HCT116 (cell line): ENCODE measurements at regions not wholly inside any gene's neighbourhood (a gene's known extent, or its start where the extent isn't known, plus 50 kb on each side); places are given as distances from the start of the nearest gene placed in this dataset.

Source experiments
- ATAC-seq: fragments of 200-7000 bp; cut with Tn5 transposase; 2 replicates; pipeline ENCODE4 v1.9.1; 2020; ENCODE audit warnings: mild to moderate bottlenecking, moderate library complexity
- BruUV-seq: library from RNA; stranded (reverse); fragments of 400-500 nt; replicated peaks from 2 replicates; lab custom pipeline; 2021; lab: Mats Ljungman, UMichigan
- CTCF ChIA-PET: fragments of 300-600 bp; sonication (Branson Sonifier 250); formaldehyde crosslinking; loops from one replicate; lab custom pipeline; 2021; ENCODE audit warnings: antibody characterized with exemption; lab: Charles Lee
- POLR2A ChIA-PET: fragments of 300-600, 350-600 bp; sonication (Branson Sonifier 250); formaldehyde crosslinking; loops from one replicate; lab custom pipeline; 2021; ENCODE audit warnings: antibody characterized with exemption; lab: Charles Lee
- RAD21 ChIA-PET, 2 experiments: fragments of 300-600 bp; sonication (Branson Sonifier 250); formaldehyde crosslinking; loops; one replicate each; lab custom pipeline; 2023; ENCODE audit warnings: low total read pairs in 2 of 2; ENCODE audit not compliant: uncharacterized antibody in 2 of 2, unreplicated experiment in 2 of 2, low non-redundant PET in 1 of 2; lab: Charles Lee
- DNase-seq: peaks from one replicate; pipeline ENCODE4 v3.0.0-alpha.2; 2010; ENCODE audit warnings: low read depth, low spot score
- H2AFZ ChIP-seq: fragments of 200-600 bp; shearing (Covaris generic), sonication (generic); 2 replicates; pipeline ENCODE4 v1.6.1; 2017; ENCODE audit warnings: low read depth, mixed run types, mixed read lengths, antibody characterized with exemption, low read length; ENCODE audit not compliant: poor library complexity, severe bottlenecking
- H3K27ac ChIP-seq: 2 replicates; pipeline ENCODE4 v1.5.1; 2012; ENCODE audit warnings: low read depth, low read length
- H3K27me3 ChIP-seq: fragments of 200-600 bp; sonication (generic); 2 replicates; pipeline ENCODE4 v1.6.1; 2016; ENCODE audit warnings: mixed run types, low read length, mixed read lengths; ENCODE audit not compliant: insufficient read depth
- H3K36me3 ChIP-seq, 2 experiments: fragments of 200-500 bp in 1 of 2; fragments of 200-600 bp in 1 of 2; sonication (Bioruptor generic) in 1 of 2; sonication (generic) in 1 of 2; 2 replicates each; pipeline versions ENCODE4 v1.5.1 to v1.6.1; 2014 to 2016; ENCODE audit warnings: low read length in 2 of 2, inconsistent platforms in 1 of 2, mixed read lengths in 1 of 2, mixed run types in 1 of 2; ENCODE audit not compliant: insufficient read depth in 2 of 2, control insufficient read depth in 1 of 2
- H3K4me1 ChIP-seq, 2 experiments: fragments of 200-600 bp in 1 of 2; sonication (generic) in 1 of 2; 2 replicates each; pipeline versions ENCODE4 v1.5.1 to v1.6.1; 2012 to 2017; ENCODE audit warnings: low read length in 2 of 2, inconsistent platforms in 1 of 2, mild to moderate bottlenecking in 1 of 2, mixed read lengths in 1 of 2, mixed run types in 1 of 2, moderate library complexity in 1 of 2; ENCODE audit not compliant: insufficient read depth in 2 of 2, control insufficient read depth in 1 of 2
- H3K4me2 ChIP-seq: fragments of 200-600 bp; sonication (generic); 2 replicates; pipeline ENCODE4 v1.6.1; 2017; ENCODE audit warnings: mixed run types, low read length, mixed read lengths
- H3K4me3 ChIP-seq, 2 experiments: fragments of 200-600 bp in 1 of 2; sonication (generic) in 1 of 2; replicated peaks in 1 of 2; 2 replicates each; pipeline ENCODE4 v1.5.1; 2011 to 2016; ENCODE audit warnings: low read length in 2 of 2, control low read depth in 1 of 2, low read depth in 1 of 2, mild to moderate bottlenecking in 1 of 2, mixed read lengths in 1 of 2, mixed run types in 1 of 2
- H3K79me2 ChIP-seq: fragments of 200-600 bp; sonication (generic); 2 replicates; pipeline ENCODE4 v1.6.1; 2017; ENCODE audit warnings: mild to moderate bottlenecking, mixed run types, low read length, moderate library complexity, mixed read lengths; ENCODE audit not compliant: insufficient read depth
- H3K9ac ChIP-seq: fragments of 200-600 bp; sonication (generic); 2 replicates; pipeline ENCODE4 v1.6.1; 2016; ENCODE audit warnings: low read length, mixed read lengths
- H3K9me2 ChIP-seq: fragments of 200-600 bp; sonication (generic), shearing (Covaris generic); 2 replicates; pipeline ENCODE4 v1.6.1; 2017; ENCODE audit warnings: mixed run types, mild to moderate bottlenecking, moderate library complexity; ENCODE audit not compliant: insufficient read depth
- H3K9me3 ChIP-seq, 2 experiments: fragments of 200-500 bp in 1 of 2; fragments of 200-600 bp in 1 of 2; sonication (Bioruptor generic) in 1 of 2; sonication (generic) in 1 of 2; 2 replicates each; pipeline ENCODE4 v1.6.1; 2014 to 2017; ENCODE audit warnings: low read length in 2 of 2, mixed read lengths in 2 of 2, inconsistent platforms in 1 of 2, low read depth in 1 of 2, mild to moderate bottlenecking in 1 of 2, mixed run types in 1 of 2, moderate library complexity in 1 of 2; ENCODE audit not compliant: control insufficient read depth in 1 of 2, insufficient read depth in 1 of 2
- H4K20me1 ChIP-seq: fragments of 200-600 bp; sonication (generic), shearing (Covaris generic); 2 replicates; pipeline ENCODE4 v1.6.1; 2017; ENCODE audit warnings: mixed run types, mild to moderate bottlenecking, moderate library complexity; ENCODE audit not compliant: insufficient read depth
- ATF3 ChIP-seq: IDR thresholded peaks from 2 replicates; pipeline ENCODE4 v1.6.1; 2012
- CBX3 ChIP-seq: IDR thresholded peaks from 2 replicates; pipeline ENCODE4 v1.6.1; 2012; ENCODE audit warnings: low read depth
- CTCF ChIP-seq, 3 experiments: fragments of 200-600 bp in 1 of 3; sonication (generic) in 1 of 3; IDR thresholded peaks in 2 of 3; conservative IDR thresholded peaks in 1 of 3; 2 replicates each; pipeline ENCODE4 v1.5.1; 2012 to 2017; ENCODE audit warnings: low read depth in 2 of 3, low read length in 2 of 3, antibody characterized with exemption in 1 of 3, borderline replicate concordance in 1 of 3, control low read depth in 1 of 3, mild to moderate bottlenecking in 1 of 3, mixed read lengths in 1 of 3, mixed run types in 1 of 3, moderate library complexity in 1 of 3; ENCODE audit not compliant: insufficient read depth in 1 of 3
- EGR1 ChIP-seq: IDR thresholded peaks from 2 replicates; pipeline ENCODE4 v1.6.1; 2012; ENCODE audit warnings: low read depth
- ELF1 ChIP-seq: IDR thresholded peaks from 2 replicates; pipeline ENCODE4 v1.6.1; 2012; ENCODE audit warnings: low read depth, borderline replicate concordance
- EZH2 ChIP-seq: fragments of 200-600 bp; sonication (generic); IDR thresholded peaks from 2 replicates; pipeline ENCODE4 v1.6.1; 2017; ENCODE audit warnings: antibody characterized with exemption, mixed run types
- FOSL1 ChIP-seq: IDR thresholded peaks from 2 replicates; pipeline ENCODE4 v1.6.1; 2012; ENCODE audit warnings: low read depth
- JUND ChIP-seq: IDR thresholded peaks from 2 replicates; pipeline ENCODE4 v1.6.1; 2012
- MAX ChIP-seq: IDR thresholded peaks from 2 replicates; pipeline ENCODE4 v1.6.1; 2012
- POLR2A ChIP-seq: IDR thresholded peaks from 2 replicates; pipeline ENCODE4 v1.7.0; 2011; ENCODE audit warnings: borderline replicate concordance; ENCODE audit not compliant: insufficient read depth, insufficient read length; ENCODE audit errors: extremely low read depth
- RAD21 ChIP-seq: IDR thresholded peaks from 2 replicates; pipeline ENCODE4 v1.6.1; 2012; ENCODE audit warnings: low read depth, mild to moderate bottlenecking
- SIN3A ChIP-seq: IDR thresholded peaks from 2 replicates; pipeline ENCODE4 v1.6.1; 2012; ENCODE audit warnings: low read depth
- YY1 ChIP-seq: IDR thresholded peaks from 2 replicates; pipeline ENCODE4 v1.6.1; 2011; ENCODE audit warnings: low read length, low read depth, moderate library complexity, mild to moderate bottlenecking; ENCODE audit not compliant: insufficient replicate concordance; ENCODE audit errors: extremely low read depth
- ZNF274 ChIP-seq: fragments of 200-500 bp; sonication (Bioruptor generic); IDR thresholded peaks from 2 replicates; pipeline ENCODE4 v1.6.1; 2014; ENCODE audit warnings: mild to moderate bottlenecking, low read depth, low read length, inconsistent platforms
- intact Hi-C: fragments of 100-400 bp; cut with micrococcal nuclease; formaldehyde crosslinking; loops from 2 replicates; pipeline ENCODE4 v1.10.0; 2022

- Histone ChIP-seq H3K4me3 (no peak overlapping the region), H3K27ac (no peak overlapping the region), H3K4me1 (no peaks in the 10 kb centered on the region), H3K9me2 (no peaks in the 10 kb centered on the region), H3K36me3 (no peaks in the 10 kb centered on the region), H3K9ac (no peak overlapping the region), H2AFZ (no peak overlapping the region), H3K27me3 (no peaks in the 10 kb centered on the region), H3K79me2 (no peaks in the 10 kb centered on the region), H4K20me1 (no peaks in the 10 kb centered on the region), H3K9me3 (no peaks in the 10 kb centered on the region), H3K4me2 (no peak overlapping the region)
- ATAC-seq (no peak), DNase-seq (no peak)
- ChIA-PET CTCF (no interaction called here), POLR2A (no interaction called here), RAD21 (no interaction called here)
- no TSS peak for BruUV-seq
- intact Hi-C loops, result no loop called here
- no peak for TF ChIP-seq SIN3A
- TF ChIP-seq EZH2, result no peak
- TF ChIP-seq ZNF274, result no peak
- TF ChIP-seq ATF3, result no peak
- TF ChIP-seq MAX, result no peak
- no peak for TF ChIP-seq EGR1
- TF ChIP-seq RAD21, result no peak
- no peak for TF ChIP-seq ELF1
- no peak for TF ChIP-seq CBX3
- no peak for TF ChIP-seq JUND
- no peak for TF ChIP-seq FOSL1
- TF ChIP-seq POLR2A, result no peak
- TF ChIP-seq YY1, result no peak
- no peak for TF ChIP-seq CTCF (IDR thresholded peaks at IDR 0.05 in 2 of 3, conservative IDR thresholded peaks at IDR 0.05 in 1 of 3; ENCODE audit: borderline replicate concordance in 1 of 3, insufficient read depth in 1 of 3, low read depth in 2 of 3, low read length in 2 of 3)
Measured at GRCh38 chr13:76717092-76717491, 169.1 kb downstream of the KCTD12 start.
